MM.1S (cell line): ENCODE measurements at regions not wholly inside any gene's neighbourhood (a gene's known extent, or its start where the extent isn't known, plus 50 kb on each side); places are given as distances from the start of the nearest gene placed in this dataset.
"Not testable (repeated sequence)": the region's sequence is repeated elsewhere in the genome, so short reads cannot be mapped to it uniquely, and the experiment has no call there.

Experiments
- DNase-seq: peaks from one replicate; pipeline ENCODE4 v3.0.0-alpha.2; 2015
- H2AFZ ChIP-seq: fragments of 300-600 bp; sonication (generic); 2 replicates; pipeline ENCODE4 v1.6.0; 2016; ENCODE audit warnings: antibody characterized with exemption, low read length
- H3F3A ChIP-seq: fragments of 300-600 bp; sonication (generic); 2 replicates; pipeline ENCODE4 v1.6.1; 2016; ENCODE audit warnings: mild to moderate bottlenecking, antibody characterized with exemption, low read length, moderate library complexity, mixed read lengths; ENCODE audit not compliant: insufficient read depth
- H3K27ac ChIP-seq: fragments of 300-600 bp; sonication (generic); 2 replicates; pipeline ENCODE4 v1.5.1; 2016; ENCODE audit warnings: mild to moderate bottlenecking, low read length
- H3K27me3 ChIP-seq: fragments of 300-600 bp; sonication (generic); replicated peaks from 2 replicates; pipeline ENCODE4 v1.6.0; 2016; ENCODE audit warnings: low read length; ENCODE audit not compliant: insufficient read depth
- H3K36me3 ChIP-seq: fragments of 300-600 bp; sonication (generic); replicated peaks from 2 replicates; pipeline ENCODE4 v1.6.1; 2016; ENCODE audit warnings: mild to moderate bottlenecking, low read length, mixed read lengths; ENCODE audit not compliant: insufficient read depth
- H3K4me1 ChIP-seq: fragments of 300-600 bp; sonication (generic); 2 replicates; pipeline ENCODE4 v1.6.1; 2016; ENCODE audit warnings: low read length, mixed read lengths
- H3K4me2 ChIP-seq: fragments of 300-600 bp; sonication (generic); 2 replicates; pipeline ENCODE4 v1.6.0; 2016; ENCODE audit warnings: low read depth, low read length
- H3K4me3 ChIP-seq: fragments of 300-600 bp; sonication (generic); 2 replicates; pipeline ENCODE4 v1.5.1; 2016; ENCODE audit warnings: low read length, mixed read lengths
- H3K79me2 ChIP-seq: fragments of 300-600 bp; sonication (generic); 2 replicates; pipeline ENCODE4 v1.6.1; 2016; ENCODE audit warnings: mixed run types, low read length, mixed read lengths
- H3K9ac ChIP-seq: fragments of 300-600 bp; sonication (generic); 2 replicates; pipeline ENCODE4 v1.6.1; 2016; ENCODE audit warnings: low read length, mixed read lengths
- H3K9me2 ChIP-seq: fragments of 300-600 bp; sonication (generic); replicated peaks from 2 replicates; pipeline ENCODE4 v1.6.1; 2016; ENCODE audit warnings: mild to moderate bottlenecking, low read length, mixed read lengths; ENCODE audit not compliant: insufficient read depth
- H3K9me3 ChIP-seq: fragments of 300-600 bp; sonication (generic); replicated peaks from 2 replicates; pipeline ENCODE4 v1.6.1; 2016; ENCODE audit warnings: mild to moderate bottlenecking, low read length, mixed read lengths; ENCODE audit not compliant: insufficient read depth
- H4K20me1 ChIP-seq: fragments of 300-600 bp; sonication (generic); 2 replicates; pipeline ENCODE4 v1.6.1; 2016; ENCODE audit warnings: mild to moderate bottlenecking, low read length, moderate library complexity, mixed read lengths; ENCODE audit not compliant: insufficient read depth
- CTCF ChIP-seq: fragments of 300-600 bp; sonication (generic); IDR thresholded peaks from 2 replicates; pipeline ENCODE4 v1.5.1; 2016; ENCODE audit warnings: antibody characterized with exemption, low read length, mixed read lengths
- EZH2 ChIP-seq: fragments of 300-600 bp; sonication (generic); optimal IDR thresholded peaks from 2 replicates; pipeline ENCODE3; 2017; ENCODE audit warnings: low read depth, mild to moderate bottlenecking, antibody characterized with exemption, low read length, mixed read lengths
- EZH2phosphoT487 ChIP-seq: fragments of 300-600 bp; sonication (generic); IDR thresholded peaks from 2 replicates; pipeline ENCODE4 v1.6.1; 2018; ENCODE audit warnings: antibody characterized with exemption, low read length

GRCh38 chr18:35856178-35856577 is 116.3 kb upstream of the RMP24 start:
- Histone ChIP-seq H3K27me3 (no peaks in the 10 kb centered on the region), H4K20me1 (no peaks in the 10 kb centered on the region), H3K27ac (no peak overlapping the region), H3F3A (no peaks in the 10 kb centered on the region), H3K36me3 (no peaks in the 10 kb centered on the region), H3K9ac (no peak overlapping the region), H3K9me3 (no peaks in the 10 kb centered on the region), H3K4me2 (no peak overlapping the region), H3K4me3 (no peak overlapping the region), H3K79me2 (no peaks in the 10 kb centered on the region), H2AFZ (no peak overlapping the region), H3K4me1 (no peaks in the 10 kb centered on the region), H3K9me2 (no peaks in the 10 kb centered on the region)
- DNase-seq = no peak
- no peak for TF ChIP-seq EZH2
- TF ChIP-seq CTCF = no peak
- TF ChIP-seq EZH2phosphoT487 = no peak

GRCh38 chr18:35856721-35857120 is 115.8 kb upstream of the RMP24 start:
- H3K4me3 ChIP-seq, H3K27ac ChIP-seq, H3K79me2 ChIP-seq, DNase-seq, H3K9me3 ChIP-seq, H3K9me2 ChIP-seq, H3K36me3 ChIP-seq, H4K20me1 ChIP-seq, H3K27me3 ChIP-seq, H3F3A ChIP-seq, H3K4me2 ChIP-seq, H2AFZ ChIP-seq, H3K4me1 ChIP-seq, H3K9ac ChIP-seq: not testable (repeated sequence)

- not testable (repeated sequence) for H4K20me1 ChIP-seq, H3K36me3 ChIP-seq, H3K9me2 ChIP-seq, H3K79me2 ChIP-seq, H3K4me3 ChIP-seq, H3K27me3 ChIP-seq, H3K4me1 ChIP-seq, H3K9ac ChIP-seq, H3K9me3 ChIP-seq, H3F3A ChIP-seq, H2AFZ ChIP-seq, DNase-seq, H3K27ac ChIP-seq, H3K4me2 ChIP-seq
Measured at GRCh38 chr18:35857581-35857980, 114.9 kb upstream of the RMP24 start.

GRCh38 chr18:35861367-35862118 is 110.9 kb upstream of the RMP24 start:
- no peaks in the 10 kb centered on the region for H3K36me3 ChIP-seq
- no peak for DNase-seq
- H3K79me2 ChIP-seq = no peaks in the 10 kb centered on the region
- H3F3A ChIP-seq = no peaks in the 10 kb centered on the region
- H2AFZ ChIP-seq = no peak overlapping the region
- H3K27me3 ChIP-seq = no peaks in the 10 kb centered on the region
- no peak overlapping the region for H3K9ac ChIP-seq
- no peaks in the 10 kb centered on the region for H3K9me3 ChIP-seq
- H3K4me3 ChIP-seq = no peak overlapping the region
- no peak overlapping the region for H3K4me2 ChIP-seq
- no peaks in the 10 kb centered on the region for H4K20me1 ChIP-seq
- no peak for TF ChIP-seq EZH2
- TF ChIP-seq EZH2phosphoT487 = no peak
- no peak for TF ChIP-seq CTCF
- no peaks in the 10 kb centered on the region for H3K9me2 ChIP-seq
- H3K27ac ChIP-seq = no peak overlapping the region
- H3K4me1 ChIP-seq = no peaks in the 10 kb centered on the region
